ENCODE measurements at regions not wholly inside any gene's neighbourhood (a gene's known extent, or its start where the extent isn't known, plus 50 kb on each side); places are given as distances from the start of the nearest gene placed in this dataset.
"Not testable (repeated sequence)": the region's sequence is repeated elsewhere in the genome, so short reads cannot be mapped to it uniquely, and the experiment has no call there.

DNA sequence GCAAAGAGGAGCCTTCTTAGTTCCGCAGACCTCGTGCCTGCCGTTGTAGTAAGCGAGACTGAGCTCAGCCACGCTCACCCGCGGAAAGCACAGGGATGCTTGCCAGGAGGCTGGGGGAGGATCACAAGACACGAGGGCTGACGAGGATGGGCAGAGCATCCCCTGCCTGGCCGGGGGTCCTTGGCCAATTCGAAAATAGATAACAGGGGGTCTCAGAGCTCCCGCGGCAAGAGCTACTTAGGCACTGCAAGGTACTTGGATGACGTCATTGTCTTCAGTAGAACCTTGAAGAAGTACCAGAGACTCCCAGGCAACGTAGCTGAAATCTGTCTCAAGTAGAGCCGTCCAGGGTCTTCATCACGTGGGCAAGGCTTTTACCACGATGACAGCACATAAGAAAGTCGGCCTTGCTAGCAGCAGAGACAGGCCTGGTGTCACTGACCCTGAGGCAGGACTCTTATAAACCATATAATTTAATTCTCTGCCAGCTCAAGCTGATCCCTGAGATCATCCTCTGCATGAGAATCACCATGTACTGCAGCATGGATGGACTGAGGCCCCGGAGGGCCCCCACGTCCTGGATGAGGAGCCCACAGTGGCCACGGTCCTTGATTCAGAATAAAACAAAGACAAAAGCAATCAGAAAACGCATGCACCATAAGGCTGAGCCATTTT is 81.9 kb downstream of the TMEM18 start:
- no peak for DNase-seq

DNA sequence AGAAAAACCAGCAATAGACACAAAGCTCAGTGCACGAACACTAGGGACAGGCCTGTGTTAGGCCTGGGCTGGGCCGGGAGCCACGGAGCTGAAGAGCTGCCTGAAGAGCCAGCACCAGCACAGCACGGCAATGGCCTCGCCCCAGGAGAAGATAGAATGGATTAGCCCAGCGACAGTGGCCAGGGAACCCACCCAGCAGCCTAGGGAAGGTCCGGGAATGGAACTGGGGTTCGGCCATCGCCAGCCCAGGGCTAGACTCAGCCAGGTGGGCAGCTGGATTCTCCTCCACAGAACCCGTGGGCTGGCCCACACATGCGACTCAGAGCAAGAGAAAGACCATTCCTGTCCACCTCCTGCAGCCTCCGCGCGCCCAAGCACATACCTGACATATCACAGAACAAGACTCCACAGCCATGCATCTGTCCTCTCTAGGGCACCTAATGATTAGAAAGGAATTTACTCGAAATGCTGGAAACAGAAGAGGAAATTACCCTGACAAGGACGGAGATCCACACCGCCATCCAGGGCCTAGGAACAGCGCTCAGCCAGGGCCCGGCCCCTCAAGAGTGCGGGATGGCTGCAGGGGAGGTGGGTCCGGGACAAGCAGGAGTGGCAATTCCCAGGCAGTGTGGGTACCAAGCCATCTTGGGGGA is 82.8 kb downstream of the TMEM18 start:
- DNase-seq, result no peak

DNA sequence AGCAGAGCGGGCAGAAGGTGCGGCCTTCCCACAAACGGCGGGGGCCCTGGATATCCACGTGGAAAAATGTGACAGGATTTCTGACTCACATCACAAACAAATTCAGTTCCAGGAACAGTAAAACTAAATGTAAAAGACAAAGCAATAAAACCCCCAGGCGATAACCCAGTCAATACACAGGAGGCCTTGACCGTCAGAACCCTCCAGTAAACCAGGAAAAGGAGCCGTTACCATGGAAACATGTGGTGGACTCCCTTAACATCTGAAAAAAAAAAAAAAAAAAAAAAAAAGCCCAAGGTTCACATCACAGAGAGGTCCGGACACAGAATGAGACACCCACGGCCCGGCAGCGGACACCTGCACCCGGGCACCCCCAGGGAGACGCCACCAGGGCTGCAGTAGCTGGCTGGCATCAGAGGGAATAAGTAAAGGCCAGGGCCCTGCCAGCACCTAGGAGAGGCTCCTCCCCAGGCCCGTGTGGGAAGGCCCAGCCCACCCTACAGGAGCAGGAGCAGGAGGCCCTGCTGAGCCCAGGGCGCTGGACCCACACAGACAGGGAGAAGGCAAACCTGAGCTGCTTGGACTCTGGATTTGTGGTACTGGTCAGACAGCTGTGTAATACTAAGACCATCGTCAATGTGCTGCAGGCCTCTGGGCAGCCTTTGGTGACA is 83.7 kb downstream of the TMEM18 start:
- DNase-seq, result no peak

DNA sequence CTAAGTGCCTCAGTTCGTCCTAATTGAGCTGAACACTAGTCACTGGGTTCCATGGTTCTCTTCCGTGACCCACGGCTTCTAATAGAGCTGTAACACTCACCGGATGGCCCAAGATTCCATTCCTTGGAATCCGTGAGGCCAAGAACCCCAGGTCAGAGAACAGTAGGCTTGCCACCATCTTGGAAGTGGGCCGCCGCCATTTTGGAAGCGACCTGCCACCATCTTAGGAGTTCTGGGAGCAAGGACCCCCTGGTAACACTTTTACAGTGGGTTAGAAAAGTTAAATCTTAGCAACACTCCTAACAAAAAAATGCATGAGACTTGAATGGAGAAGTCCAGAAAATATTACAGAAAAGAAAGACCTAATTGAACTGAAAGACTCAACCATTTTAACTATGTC is 84.5 kb downstream of the TMEM18 start:
- DNase-seq, result no peak

DNA sequence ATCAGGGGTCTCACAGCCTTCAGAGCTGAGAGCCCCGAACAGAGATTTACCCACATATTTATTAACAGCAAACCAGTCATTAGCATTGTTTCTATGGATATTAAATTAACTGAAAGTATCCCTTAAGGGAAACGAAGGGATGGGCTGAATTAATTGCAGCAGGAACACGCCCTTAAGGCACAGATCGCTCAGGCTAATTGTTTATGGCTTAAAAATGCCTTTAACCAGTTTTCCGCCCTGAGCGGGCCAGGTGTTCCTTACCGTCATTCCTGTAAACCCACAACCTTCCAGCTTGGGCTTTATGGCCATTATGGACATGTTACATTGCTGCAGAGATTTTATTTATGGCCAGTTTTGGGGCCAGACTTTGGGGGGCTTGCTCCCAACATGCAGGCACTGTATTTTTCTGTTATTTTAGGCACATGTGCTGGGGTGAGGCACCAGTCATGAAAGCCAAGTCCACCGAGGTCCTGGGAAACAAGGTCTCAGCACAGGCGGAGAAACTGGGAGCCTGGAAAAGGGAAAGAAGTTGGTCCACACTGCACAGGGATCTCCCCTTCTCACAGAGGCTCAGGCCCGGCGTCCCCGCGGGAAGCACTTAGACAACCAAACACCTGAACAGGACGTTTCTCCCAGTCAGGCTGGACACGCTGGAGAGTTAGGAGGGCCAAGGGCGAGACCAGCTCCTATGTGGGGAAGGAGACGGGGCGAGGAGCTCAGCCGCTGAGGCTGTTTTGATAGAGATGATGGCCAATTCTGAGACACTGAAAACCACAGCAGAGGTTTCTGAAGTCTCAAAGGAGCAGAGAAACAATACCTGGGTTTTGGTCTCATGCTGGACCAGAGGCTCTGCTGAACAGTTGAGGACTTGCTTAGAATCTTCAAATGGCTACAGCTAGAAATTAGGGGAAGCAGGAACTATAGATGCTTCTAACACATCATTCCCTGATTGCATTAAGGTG is 86.7 kb downstream of the TMEM18 start:
- DNase-seq, result peak in 1 of 3 experiments; percentile 42

DNA sequence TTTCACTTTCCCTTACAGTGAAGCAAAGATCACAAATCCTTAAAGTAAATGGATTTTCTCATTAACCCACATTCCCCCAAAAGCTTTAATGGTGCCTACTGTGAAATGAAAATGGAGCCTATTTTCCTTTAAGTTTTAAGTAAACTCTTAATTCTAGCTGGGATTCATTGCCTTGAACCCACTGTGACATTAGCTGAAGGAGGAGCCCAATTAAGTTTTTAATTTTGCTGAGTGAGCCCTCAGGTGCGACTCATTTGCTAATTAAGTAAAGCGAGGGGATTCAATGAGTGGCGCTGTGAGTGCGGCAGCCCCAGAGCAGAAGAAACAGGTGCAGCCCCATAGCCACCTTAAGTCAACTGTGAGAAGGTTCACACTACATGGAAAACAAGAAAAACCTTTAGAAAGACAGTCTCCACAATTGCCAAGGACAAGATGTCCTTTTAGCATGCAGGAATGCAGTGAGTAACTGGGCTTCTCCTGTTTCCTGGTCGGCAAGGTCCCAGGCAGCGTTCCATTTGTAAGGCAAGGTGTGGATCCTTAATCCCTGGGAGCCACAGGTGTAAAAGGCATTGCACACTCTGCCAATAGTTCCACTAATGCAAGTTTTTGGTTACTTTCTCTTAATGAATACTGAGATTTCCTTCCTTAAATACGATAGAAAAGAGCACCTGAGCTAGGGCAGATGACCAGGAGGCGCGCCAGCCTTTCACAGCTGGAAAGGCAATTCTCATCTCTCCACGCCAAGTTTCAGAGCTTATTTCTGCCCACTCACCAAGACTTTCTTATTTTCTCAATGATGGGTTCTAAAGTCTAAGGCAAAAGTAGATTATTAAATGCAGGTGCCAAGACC is 87.7 kb downstream of the TMEM18 start:
- DNase-seq, result no peak

DNA sequence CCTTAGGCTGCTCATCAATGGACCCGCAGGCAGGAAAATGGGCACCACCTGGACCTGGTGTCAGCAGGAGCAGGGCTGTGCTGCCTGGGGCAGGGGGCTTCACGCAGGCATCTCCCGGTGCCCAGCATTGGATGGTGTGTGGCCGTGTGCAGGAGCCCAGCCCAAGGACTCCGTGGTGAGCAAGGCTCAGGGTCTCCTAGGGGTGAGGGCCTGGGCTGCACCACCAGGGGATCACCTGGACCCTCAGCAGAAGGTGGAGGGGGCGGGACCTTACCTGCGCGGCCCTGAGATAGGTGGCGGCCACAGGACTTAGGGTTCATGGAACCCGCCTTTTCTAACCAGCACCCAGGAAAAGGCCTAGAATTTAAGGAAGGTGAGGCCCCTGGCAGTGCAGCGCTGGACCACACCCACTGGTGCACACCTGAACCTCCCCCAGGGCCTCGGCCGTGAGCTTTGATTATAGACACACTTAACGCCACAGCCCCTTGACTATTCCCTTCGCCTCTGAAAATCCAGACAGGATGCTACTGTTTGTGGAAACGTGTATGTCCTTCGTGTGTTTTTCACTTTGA is 89.0 kb downstream of the TMEM18 start:
- DNase-seq, result no peak

DNA sequence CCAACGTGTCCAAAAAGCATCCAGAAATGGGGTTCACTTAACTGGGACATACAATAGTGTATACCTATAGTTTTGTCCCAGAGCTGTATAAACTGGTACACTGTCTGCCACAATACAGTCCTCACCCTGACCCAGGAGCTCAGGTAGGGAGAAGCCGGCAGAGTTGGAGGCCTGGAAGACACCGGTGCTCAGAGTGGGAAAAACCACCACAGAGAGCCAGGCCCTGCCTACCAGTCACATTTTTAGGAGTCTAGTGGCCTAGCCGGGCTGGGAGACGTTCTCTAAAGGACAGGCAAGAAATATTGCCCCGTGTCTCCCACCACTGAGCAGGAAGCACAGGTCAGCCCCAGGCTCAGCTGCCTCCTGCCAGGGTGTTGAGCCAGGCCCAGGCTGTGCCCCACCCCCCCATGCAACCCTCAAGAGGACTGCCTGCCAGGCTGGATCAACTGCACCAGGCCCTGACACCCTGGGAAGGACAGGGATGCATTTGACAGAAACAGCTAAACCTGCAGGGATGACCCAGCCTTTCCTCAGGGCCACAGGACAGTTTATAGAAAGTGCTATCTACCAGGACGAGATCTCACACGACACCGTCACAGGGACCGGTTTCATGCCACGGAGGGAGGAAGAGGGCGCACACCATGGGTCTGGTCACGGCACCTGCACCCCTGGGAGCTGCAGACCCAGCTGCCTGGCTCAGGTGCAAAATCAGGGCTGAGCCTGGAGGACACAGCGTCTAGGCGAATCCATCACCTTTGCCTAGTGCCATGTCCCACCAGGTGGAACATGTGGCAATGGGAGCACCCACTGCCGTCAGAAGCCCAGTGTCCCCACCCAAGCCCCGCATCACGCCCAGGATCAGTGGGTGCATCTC is 89.9 kb downstream of the TMEM18 start:
- no peak for DNase-seq

DNA sequence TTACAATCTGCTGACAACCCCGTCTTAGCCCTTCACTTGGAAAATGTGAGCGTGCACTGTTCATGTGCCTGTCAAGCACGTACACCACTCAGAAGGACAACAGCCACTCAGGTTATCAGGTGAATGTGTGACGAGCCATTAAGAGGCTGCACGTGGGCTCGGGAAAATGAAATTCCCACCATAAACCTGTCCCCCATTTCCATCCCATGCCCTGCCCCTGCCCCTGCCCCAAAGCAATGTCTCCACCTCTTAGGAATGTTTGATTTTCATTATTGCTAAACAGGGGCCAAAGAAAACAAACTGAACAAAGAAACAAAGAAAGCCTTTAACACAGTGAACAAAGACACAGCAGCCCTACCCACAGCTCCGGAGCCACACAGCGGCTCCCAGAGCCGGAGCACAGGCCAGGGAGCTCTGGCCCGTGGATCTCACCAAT is 90.5 kb downstream of the TMEM18 start:
- no peak for DNase-seq

DNA sequence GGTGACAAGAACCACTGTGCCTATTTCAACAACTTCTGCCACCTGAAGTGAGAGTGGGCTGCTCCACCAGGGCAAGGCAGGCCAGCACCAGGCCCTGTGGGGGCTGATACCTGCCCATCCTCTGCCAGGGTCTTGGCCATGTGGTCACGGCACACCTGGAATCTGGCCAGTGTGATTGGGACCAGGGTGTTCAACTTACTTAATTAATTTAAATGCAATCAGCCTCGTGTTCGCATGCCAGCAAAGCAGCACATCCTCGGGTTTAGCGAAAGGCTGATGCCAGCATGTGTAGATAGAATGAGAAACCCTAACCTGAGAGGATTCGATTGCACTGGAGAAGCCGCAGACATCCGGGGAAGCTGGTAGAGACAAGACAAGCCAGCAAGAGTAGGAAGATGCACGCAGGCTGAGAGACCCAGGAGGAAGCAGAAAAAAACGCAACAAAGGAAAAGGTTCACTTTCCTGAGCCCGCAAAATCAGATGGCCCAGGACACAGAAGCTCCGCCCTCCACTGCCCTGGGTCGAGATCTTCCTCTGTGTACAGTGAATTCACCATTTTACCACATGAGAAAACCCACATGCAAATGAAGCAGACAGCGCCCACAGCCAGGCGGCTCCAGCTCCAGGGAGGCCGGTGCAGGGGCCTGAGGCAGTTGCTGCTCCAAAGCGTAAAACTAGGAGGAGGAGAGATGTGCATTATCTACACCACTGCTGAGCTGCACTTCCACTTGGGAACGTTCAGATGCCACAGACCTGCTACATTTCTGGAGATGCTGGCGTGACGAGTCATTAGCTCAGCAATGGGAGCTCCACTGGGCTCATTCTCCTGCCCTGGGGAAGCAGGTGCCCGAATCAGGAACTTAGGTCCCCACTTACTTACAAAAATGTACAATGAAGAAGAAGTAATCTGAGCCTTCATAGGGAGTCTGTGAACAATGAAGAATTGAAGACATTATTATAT is 92.1 kb downstream of the TMEM18 start:
- DNase-seq, result no peak

DNA sequence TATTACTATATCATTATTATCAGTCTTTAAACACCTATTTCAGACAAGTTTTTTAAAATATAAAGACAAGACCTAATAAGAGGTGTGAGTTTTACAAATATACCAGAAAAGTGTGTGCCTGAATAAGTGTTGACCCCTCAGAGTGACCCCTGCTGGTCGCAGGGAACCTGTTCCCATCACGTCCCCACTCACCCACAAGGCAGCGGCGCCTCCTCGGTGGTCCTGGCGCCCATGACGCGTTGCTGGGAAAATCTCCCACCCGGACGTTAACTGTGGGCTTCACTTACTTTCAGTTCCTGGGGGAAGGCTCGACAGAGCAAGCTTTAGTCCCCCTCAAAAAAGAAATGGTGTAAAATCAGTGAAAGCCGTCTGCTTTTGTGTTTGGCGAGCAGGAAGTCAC is 93.5 kb downstream of the TMEM18 start:
- DNase-seq, result no peak

DNA sequence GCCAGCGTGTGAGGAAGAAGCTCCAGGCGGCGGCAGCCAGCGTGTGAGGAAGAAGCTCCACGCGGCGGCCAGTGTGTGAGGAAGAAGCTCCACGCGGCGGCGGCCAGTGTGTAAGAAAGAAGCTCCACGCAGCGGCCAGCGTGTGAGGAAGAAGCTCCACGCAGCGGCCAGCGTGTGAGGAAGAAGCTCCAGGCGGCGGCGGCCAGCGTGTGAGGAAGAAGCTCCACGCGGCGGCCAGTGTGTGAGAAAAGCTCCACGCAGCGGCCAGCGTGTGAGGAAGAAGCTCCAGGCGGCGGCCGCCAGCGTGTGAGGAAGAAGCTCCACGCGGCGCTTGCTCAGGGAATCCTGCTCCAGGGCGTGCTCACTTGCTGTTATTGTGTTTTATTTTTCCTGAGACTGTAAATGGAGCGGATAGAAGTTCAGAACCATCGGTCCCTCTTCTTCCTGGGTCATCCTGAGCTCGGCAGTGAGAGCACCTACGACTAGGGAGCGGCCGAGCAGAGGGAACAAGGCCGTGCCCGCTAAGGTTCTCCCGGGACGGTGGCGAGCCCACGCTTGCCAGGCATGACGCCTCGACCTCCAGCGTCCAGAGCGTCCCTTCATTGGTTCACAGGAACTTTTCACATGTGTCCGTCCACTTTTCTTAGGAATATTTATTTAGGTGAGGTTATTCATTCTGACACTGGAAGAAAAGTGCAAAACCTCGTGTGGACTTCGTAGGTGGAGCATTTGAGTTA is 94.2 kb downstream of the TMEM18 start:
- DNase-seq, result no peak

DNA sequence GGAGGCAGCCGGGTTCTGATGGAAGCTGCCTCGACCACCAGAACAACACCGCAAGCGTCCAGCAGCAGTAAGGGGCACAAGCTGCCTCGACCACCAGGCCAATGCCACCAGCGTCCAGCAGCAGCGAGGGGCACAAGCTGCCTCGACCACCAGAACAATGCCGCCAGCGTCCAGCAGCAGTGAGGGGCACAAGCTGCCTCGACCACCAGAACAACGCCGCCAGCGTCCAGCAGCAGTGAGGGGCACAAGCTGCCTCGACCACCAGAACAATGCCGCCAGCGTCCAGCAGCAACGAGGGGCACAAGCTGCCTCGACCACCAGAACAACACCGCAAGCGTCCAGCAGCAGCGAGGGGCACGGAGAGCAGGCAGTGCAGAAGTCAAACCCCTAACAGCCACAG is 94.9 kb downstream of the TMEM18 start:
- DNase-seq, result not testable (repeated sequence)

DNA sequence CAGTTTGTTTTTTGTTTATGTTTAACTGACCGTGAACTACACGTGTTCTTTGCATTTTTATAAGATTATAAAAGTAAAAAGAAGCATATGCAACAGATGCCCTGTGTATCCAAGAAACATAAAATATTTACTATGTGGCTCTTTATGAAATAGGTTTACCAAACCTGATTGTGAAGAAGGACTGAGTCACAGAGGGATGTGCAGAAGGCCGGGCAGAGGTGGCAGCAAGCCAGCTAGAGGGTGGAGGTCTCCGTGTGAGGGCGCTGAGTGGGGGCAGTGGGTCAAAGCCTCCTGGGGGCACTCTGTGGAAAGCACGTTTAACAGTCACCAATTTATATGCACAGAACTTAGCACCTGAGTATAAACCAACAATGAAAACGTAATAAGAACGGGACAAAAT is 97.2 kb downstream of the TMEM18 start:
- peak in 1 of 3 experiments; percentile 33 for DNase-seq

DNA sequence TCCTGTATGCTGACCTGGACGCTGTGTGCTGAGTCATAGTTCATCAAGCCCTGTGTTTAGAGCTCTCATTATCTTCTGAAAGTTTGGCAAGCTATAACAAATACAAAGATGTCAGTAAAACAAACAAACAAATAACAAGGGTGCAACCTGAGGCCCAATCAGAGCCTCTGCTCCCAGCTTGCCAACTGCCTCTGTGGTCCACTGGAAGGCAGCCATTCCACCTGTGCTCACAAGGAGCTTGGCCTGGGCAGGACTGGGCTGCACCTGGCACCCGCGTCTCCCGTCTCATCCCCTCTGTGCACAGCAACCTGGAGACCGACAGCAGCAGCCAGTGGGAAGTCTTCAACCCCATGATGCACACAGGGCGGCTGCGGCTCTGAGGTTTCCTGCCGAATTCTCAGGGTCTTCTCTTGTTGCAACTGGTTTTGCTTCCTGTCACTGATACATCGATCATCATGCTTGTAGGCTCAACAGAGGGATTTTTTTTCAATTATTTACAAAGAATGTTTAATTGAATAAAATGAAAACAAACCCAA is 97.8 kb downstream of the TMEM18 start:
- DNase-seq, result peak in 2 of 3 experiments; percentile 41 to 62

DNA sequence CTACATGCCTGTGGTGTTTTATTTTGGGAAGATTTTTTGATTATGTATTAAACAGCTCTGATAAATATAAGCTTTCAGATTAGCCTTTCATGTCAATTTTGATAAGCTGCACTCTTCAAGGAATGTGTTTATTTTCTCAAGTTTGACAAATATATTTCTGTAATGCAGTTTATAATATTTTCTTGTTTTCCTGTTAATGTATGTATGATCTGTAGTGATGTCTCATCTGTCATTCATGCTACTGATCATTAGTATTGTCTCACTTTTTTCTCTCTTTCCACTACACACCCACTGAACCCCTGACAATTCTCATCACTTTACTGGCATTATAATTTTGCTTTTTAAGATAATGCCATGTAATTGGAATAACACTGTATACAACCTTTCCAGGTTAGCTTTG is 100.9 kb downstream of the TMEM18 start:
- no peak for DNase-seq

DNA sequence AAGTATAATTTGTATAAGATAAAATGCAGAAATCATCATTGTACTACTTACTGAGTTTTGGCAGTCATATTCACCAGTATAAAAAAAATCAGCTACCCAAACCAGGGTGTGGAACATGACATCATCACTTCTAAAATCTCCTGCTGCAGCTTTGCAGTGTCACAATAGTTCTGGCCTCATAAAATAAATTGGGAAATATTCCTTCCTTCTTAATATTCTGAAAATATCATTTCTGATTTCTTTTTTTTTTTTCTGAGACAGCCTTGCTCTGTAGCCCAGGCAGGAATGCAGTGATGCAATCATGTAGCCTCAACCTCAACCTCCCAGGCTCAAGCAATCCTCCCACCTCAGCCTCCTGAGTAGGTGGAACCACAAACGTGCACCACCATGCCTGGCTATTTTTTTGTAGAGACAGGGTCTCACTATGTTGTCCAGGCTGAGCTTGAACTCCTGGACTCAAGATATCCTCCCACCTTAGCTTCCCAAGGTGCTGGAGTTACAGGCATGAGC is 101.4 kb downstream of the TMEM18 start:
- DNase-seq, result no peak
